ENCODE measurements at regions not wholly inside any gene's neighbourhood (a gene's known extent, or its start where the extent isn't known, plus 50 kb on each side); places are given as distances from the start of the nearest gene placed in this dataset.

GRCh38 chr5:2207109-2207399 is 324.3 kb upstream of the IRX4 start:
- no peak for TF ChIP-seq CBX8 (IDR thresholded peaks at IDR 0.05; ENCODE audit: borderline replicate concordance, low read depth, low read length)
- TF ChIP-seq JUND (IDR thresholded peaks at IDR 0.05; ENCODE audit: low read length): no peak
- no peak for TF ChIP-seq POLR2A (IDR thresholded peaks at IDR 0.05; ENCODE audit: control extremely low read depth in 1 of 2, low read depth in 2 of 2, low read length in 2 of 2)
- no peak for TF ChIP-seq SRF (IDR thresholded peaks at IDR 0.05; ENCODE audit: low read depth, low read length)
- no peak for TF ChIP-seq EP300 (IDR thresholded peaks at IDR 0.05; ENCODE audit: borderline replicate concordance in 1 of 2, low read depth in 2 of 2, low read length in 2 of 2)

Measured in H1 (cell line).